Suprapubic skin (tissue), 4 donors: ENCODE measurements at regions not wholly inside any gene's neighbourhood (a gene's known extent, or its start where the extent isn't known, plus 50 kb on each side); places are given as distances from the start of the nearest gene placed in this dataset.

Experiments used
- EP300 ChIP-seq: sonication (generic); formaldehyde crosslinking; IDR thresholded peaks from one replicate; pipeline ENCODE4 v1.6.1; 2017; ENCODE audit warnings: antibody characterized with exemption
- POLR2AphosphoS5 ChIP-seq, 3 donors: sonication (generic); formaldehyde crosslinking; IDR thresholded peaks; one replicate each; pipeline ENCODE4 v1.6.1; 2017; ENCODE audit warnings: antibody characterized with exemption in 3 of 3
- TF ChIP-seq, protein P1 (sequence below), 2 donors: fragments of 200-600 bp in 1 of 2; fragments of 450-650 bp in 1 of 2; sonication (generic) in 1 of 2; IDR thresholded peaks; one replicate each; pipeline ENCODE4 v1.5.1; 2016 to 2019; ENCODE audit warnings: antibody characterized with exemption in 2 of 2, mild to moderate bottlenecking in 1 of 2, moderate library complexity in 1 of 2

DNA sequence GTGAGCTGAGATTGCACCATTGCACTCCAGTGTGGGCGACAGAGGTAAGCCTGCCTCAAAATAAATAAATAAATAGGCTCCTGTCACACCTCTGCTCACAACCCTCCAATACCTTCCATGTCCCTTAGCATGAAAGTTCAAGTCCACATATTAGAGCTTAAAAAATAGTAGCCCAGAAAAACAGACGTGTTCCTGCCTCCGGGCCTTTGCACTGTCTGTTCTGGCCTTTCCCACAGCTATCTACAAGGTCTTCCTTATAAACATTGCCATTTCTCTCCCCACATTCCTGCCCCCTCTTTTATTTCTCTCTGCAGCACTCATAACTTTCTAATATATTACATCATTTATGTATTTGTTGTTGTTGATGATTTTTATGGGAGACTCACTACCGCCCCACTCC, 85.6 kb upstream of the CASZ1 start:
- TF ChIP-seq, protein P1, sequence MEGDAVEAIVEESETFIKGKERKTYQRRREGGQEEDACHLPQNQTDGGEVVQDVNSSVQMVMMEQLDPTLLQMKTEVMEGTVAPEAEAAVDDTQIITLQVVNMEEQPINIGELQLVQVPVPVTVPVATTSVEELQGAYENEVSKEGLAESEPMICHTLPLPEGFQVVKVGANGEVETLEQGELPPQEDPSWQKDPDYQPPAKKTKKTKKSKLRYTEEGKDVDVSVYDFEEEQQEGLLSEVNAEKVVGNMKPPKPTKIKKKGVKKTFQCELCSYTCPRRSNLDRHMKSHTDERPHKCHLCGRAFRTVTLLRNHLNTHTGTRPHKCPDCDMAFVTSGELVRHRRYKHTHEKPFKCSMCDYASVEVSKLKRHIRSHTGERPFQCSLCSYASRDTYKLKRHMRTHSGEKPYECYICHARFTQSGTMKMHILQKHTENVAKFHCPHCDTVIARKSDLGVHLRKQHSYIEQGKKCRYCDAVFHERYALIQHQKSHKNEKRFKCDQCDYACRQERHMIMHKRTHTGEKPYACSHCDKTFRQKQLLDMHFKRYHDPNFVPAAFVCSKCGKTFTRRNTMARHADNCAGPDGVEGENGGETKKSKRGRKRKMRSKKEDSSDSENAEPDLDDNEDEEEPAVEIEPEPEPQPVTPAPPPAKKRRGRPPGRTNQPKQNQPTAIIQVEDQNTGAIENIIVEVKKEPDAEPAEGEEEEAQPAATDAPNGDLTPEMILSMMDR (IDR thresholded peaks at IDR 0.05) = no peak
- no peak for TF ChIP-seq EP300
- no peak for TF ChIP-seq POLR2AphosphoS5 (IDR thresholded peaks at IDR 0.05)
